ENCODE measurements at regions not wholly inside any gene's neighbourhood (a gene's known extent, or its start where the extent isn't known, plus 50 kb on each side); places are given as distances from the start of the nearest gene placed in this dataset.

DNA sequence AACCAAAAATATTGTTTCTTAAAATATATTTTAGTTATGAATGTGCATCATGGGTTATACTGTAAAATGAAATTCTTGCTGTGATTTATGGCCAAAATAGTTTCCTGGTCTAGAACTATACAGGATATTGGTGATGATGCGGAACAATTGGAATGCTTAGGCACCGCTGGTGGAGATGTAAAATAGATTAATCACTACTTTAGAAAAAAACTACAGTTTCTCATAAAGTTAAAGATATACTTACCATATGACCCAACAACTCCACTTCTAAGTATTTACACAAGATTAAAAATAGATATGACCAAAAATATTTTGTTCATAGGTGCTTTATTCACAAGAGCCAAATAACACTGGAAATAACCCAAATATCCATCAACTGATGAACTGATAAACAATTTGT, 126.7 kb downstream of the TUSC7 start:
- Mint-ChIP-seq H3K9me3 (peaks cover 2 to 8% of the 10 kb centered on the region in 2 donors), H3K27ac (no peak overlapping the region), H3K36me3 (no peaks in the 10 kb centered on the region)
- no peak for DNase-seq (ENCODE audit: low spot score in 2 of 2)
- no peak for ATAC-seq

DNA sequence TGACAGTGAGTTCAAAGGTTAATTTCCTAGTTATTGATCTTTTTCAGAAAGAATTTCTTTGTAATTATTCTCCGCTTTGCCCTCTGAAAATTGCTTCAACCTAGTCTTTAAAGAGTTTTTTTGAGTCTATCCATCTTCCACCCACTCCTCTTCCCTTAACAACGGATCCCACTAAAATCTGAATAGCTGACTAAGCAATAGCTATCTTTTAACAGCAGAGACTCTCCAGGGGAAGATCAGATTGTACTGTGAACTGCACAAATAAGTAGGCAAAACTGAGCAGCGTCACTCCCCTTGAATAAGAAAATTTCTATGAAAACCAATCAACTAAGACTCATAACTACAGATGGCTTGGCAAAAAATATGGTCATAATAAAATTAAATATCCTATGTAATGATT, 127.9 kb downstream of the TUSC7 start:
- Mint-ChIP-seq H3K9me3 (peaks cover 5 to 11% of the 10 kb centered on the region in 2 donors), H3K36me3 (no peaks in the 10 kb centered on the region), H3K27ac (no peak overlapping the region)
- no peak for DNase-seq (ENCODE audit: low spot score in 2 of 2)
- no peak for ATAC-seq

DNA sequence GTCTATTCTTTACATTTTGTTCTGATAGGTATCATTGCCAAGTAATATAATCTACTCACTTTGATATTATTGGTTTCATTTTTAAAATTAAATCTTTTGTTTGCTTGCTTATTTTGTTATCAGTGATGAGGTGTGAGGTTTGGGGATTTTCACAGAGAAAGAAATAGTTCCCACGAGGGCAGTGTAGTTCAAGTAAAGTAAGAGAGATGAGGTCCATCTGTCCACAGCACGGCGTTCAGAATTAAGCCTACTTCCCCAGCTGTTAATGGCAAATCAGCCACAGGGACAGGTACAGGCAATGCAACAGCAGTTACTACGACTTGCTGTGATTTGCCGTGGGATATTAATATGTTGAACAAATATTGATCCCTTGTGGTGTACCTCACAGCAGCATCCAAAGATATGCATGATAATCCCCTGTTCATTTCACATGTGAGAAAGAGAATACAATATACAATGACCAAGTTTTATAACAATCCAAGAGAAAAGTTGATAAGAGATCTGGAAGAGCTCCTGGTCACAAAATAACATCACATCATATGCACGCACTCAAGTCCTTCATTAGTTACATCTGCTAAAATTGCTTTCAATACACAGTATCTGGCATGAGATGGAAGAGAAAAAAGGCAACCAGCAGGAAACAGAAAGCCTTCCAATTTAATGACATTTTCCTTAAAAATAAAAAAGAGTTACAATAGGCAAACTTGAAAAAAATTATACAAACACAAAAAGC, 131.6 kb downstream of the TUSC7 start:
- Mint-ChIP-seq H3K9me3 (peaks cover 11 to 13% of the 10 kb centered on the region in 2 donors), H3K27ac (no peak overlapping the region), H3K36me3 (no peaks in the 10 kb centered on the region)
- ATAC-seq (no peak), DNase-seq (ENCODE audit: low spot score in 2 of 2) (no peak)

DNA sequence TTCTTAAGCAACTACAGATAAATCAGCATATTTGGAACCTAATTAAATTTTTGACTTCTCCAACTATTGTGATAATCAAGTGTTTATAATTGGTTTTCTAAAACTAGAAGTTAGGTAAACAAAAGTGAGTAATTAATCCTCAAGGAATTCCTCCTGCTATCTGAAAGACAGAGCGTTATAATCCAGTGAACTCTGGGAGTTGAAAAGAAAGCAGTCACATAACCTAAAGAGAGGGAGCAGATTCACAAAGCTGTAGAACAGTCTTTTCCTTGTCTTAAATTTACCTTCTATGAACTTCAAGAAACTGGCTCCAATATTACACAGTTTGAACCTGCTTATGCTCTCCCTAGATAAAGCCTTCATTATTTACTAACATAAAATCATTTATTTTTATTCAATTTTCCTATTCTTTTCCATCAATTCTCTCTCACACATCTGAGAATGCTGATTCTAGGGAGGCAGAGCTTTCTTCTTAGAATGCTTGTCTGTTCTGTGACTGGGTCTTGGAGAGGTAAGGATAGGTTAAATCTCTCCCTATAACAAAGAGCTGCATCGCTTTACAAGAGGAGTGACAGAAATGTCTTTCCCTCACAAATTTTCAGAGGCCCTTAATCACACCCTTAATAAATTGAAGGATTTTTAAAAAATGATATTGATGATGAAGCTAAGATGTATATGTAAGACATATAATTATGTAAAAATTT, 132.8 kb downstream of the TUSC7 start:
- Mint-ChIP-seq H3K27ac (no peak overlapping the region), H3K9me3 (peaks cover 13 to 14% of the 10 kb centered on the region in 2 donors), H3K36me3 (no peaks in the 10 kb centered on the region)
- ATAC-seq (no peak), DNase-seq (ENCODE audit: low spot score in 2 of 2) (no peak)

DNA sequence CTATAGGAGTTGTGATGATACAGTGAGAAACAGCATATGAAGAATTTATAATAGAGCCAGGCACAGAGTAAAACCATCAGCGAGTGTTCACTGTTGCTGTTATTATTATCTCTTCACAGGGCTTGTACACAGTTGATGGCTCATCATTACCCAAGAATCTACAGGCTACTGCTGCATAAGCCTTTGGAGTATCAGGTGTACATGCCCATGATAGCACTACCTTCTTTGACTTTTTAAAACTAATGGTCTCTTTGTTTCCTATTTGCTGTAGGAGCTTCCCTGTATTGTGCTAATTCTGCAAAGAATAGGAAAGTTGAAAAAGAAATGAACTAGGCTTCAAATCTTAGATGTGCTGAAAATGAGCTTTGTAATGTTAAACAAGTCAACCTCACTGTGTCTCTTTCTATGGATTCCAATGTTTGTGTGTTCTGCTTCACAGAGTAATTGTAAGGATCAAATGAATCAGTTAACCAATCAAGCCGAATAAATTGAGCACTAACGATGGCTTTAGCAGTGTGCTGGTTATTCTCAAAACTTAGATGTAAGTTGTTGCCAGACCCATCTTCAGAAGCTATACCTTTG, 138.8 kb downstream of the TUSC7 start:
- DNase-seq (ENCODE audit: low spot score in 2 of 2) (no peak), ATAC-seq (no peak)
- Mint-ChIP-seq H3K36me3 (no peaks in the 10 kb centered on the region), H3K9me3 (peaks cover 12 to 19% of the 10 kb centered on the region in 2 donors), H3K27ac (no peak overlapping the region)

DNA sequence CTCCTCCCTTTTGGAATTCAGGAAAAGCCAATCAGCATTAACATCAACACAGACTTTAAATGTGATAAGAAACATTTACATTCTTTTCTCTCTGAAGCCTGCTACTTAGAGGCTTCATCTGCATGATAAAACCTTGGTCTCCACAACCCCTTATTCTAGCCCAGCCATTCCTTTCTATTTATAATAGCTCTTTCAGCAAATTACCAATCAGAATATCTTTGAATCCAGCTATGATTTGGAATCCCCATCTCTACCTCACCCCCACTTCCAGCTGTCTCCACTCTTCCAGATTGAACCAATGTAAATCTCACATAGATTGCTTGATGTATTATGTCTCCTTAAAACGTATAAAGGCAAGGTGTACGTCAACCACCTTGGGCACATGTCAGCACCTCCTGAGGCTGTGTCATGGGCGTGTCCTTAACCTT, 139.7 kb downstream of the TUSC7 start:
- no peaks in the 10 kb centered on the region for H3K36me3 Mint-ChIP-seq
- peaks cover 12 to 19% of the 10 kb centered on the region in 2 donors for H3K9me3 Mint-ChIP-seq
- no peak for DNase-seq (ENCODE audit: low spot score in 2 of 2)
- no peak overlapping the region for H3K27ac Mint-ChIP-seq
- ATAC-seq: no peak

DNA sequence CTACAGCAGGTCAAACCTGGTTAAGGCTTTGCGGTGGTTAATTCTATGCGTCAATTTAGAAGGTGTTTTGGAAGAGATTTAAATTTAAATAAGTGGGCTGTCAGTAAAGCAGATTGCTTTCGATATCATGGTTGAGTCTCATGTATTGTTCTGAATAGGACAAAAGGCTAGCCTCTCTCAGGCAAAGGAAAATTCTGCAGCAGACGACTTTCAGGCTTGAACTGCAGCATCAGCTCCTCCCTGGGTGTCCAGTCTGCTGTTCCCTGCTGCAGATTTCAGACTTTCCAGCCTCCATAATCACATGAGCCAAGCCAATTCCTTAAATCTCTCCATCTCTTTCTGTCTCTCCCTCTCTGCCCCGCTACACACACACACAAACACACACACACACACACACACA, 143.2 kb downstream of the TUSC7 start:
- peaks cover 7 to 10% of the 10 kb centered on the region in 2 donors for H3K9me3 Mint-ChIP-seq
- no peak overlapping the region for H3K27ac Mint-ChIP-seq
- ATAC-seq: no peak
- no peak for DNase-seq (ENCODE audit: low spot score in 2 of 2)
- no peaks in the 10 kb centered on the region for H3K36me3 Mint-ChIP-seq

DNA sequence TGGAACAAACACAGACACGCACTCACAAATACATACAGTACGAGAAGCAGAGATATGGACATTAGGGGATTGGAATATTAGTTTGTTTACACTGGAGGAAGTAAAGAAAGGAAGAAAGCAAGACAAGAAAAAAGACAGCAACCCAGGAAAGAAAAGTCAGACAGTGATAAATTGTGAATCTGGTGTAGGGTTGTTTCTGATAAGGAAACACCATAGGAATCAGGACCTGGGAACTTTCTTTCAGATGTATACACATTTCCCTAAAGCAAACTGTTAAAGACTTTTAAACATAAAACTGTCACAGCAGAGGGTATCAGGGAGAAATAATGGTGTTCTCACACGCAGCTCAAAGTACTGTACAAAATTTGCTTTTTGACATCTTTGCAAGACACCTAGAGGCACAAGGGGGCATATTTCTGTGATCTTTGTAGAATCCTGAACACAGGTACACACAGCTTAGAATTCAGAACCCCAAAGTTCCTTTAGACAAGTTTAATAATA, 153.7 kb downstream of the TUSC7 start:
- no peaks in the 10 kb centered on the region for H3K36me3 Mint-ChIP-seq
- H3K27ac Mint-ChIP-seq: no peak overlapping the region
- ATAC-seq (no peak), DNase-seq (ENCODE audit: low spot score in 2 of 2) (no peak)
- no peaks in the 10 kb centered on the region for H3K9me3 Mint-ChIP-seq

DNA sequence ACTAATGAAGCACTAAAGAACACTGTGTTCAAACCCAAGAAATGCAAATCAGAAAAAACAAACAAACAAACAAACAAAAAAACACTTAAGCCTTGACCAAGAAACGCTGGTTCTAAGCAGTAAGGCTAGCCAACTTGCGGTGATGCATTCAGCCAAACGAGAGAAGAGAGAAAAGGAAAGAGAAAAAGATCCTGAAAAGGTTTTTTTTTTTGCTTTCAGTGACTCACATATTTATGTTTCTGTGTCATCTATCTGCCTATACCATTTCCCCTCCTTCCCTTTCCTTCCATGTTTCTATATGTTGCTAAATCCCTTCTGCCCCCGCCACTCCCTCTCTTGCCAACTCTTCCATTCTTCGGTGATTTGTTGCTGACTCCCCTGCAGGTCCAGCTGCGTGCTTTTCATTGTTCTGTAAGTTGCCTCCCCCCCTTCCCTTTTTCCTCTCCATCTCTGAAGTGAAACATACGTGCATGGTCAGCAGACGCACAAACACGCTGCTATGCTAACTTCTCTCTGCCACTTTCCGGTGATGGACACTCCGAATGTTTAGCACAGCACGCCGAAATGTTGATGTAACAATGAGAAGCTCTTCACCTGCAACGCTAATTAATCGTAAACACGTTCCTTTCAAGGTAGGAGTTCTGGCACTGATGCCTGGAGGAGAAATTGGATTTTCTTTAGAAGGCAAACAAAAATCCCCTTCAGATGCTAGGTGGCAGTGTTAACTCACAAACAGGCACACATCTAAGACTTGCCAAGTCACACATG, 154.4 kb downstream of the TUSC7 start:
- DNase-seq (ENCODE audit: low spot score in 2 of 2) (no peak), ATAC-seq (no peak)
- H3K36me3 Mint-ChIP-seq: no peaks in the 10 kb centered on the region
- H3K27ac Mint-ChIP-seq: no peak overlapping the region
- H3K9me3 Mint-ChIP-seq: peaks cover 0 to 2% of the 10 kb centered on the region in 2 donors

DNA sequence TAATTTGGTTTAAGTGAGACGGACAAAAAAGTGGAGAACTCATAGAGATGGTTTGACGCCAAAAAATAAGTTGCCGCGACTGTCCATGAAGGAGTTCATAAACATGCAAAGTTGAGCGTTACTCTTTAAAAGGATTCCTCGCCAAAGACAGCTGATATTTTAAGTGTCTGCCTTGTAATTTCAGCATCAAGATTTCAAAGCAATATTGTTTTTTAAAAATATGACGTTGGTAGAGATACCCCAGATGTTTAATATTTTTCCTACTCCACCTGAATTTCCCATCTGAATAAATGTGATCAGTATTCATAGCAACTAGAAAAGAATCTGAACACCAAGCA, 155.0 kb downstream of the TUSC7 start:
- DNase-seq (ENCODE audit: low spot score in 2 of 2): no peak
- Mint-ChIP-seq H3K27ac (no peak overlapping the region), H3K36me3 (no peaks in the 10 kb centered on the region), H3K9me3 (peaks cover 0 to 4% of the 10 kb centered on the region in 2 donors)
- ATAC-seq: no peak

DNA sequence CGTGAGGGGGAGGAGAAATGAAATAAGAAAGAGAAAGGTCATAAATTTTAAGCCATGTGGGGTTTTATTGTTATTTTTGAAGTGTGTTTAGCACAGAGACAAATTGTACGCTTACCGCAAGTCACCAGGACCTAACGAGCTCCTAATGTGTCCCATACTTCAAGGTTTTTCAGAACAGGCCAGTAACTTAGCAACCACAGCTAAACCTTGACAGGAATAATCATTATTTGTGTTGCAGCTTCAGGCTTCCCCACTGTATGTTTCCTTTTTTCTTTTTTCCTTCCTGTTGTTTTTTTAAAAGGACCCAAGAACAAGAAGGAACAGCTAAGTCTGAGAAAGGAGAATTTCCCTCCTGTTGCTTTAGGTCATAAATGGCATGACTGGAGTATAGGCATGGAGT, 160.8 kb downstream of the TUSC7 start:
- H3K36me3 Mint-ChIP-seq: no peaks in the 10 kb centered on the region
- ATAC-seq: no peak

DNA sequence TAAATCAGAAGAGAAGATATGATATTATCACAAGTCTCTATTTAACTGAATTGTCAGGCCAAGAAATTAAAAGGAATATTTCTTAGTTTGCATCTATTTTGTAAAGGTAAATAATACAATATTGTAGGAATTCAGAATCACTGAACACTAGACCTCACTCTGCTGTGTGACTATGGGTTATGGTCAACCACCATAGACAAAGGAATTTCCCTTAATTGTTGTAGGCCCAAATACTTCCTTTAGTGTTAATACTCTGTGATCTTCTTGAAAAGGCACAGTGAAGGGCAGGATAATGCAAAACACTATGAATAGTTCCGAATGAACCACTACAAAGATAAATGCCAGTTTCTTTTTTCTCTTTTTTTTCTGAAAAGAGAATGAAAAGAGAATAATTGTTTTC, 162.3 kb downstream of the TUSC7 start:
- H3K36me3 Mint-ChIP-seq: no peaks in the 10 kb centered on the region
- peaks cover 8 to 13% of the 10 kb centered on the region in 2 donors for H3K9me3 Mint-ChIP-seq
- no peak overlapping the region for H3K27ac Mint-ChIP-seq
- DNase-seq (ENCODE audit: low spot score in 2 of 2) (no peak), ATAC-seq (no peak)

More for the DNA sequence above, 160.8 kb downstream of the TUSC7 start:
- Mint-ChIP-seq H3K9me3 (peaks cover 8 to 13% of the 10 kb centered on the region in 2 donors), H3K27ac (no peak overlapping the region)
- no peak for DNase-seq (ENCODE audit: low spot score in 2 of 2)

DNA sequence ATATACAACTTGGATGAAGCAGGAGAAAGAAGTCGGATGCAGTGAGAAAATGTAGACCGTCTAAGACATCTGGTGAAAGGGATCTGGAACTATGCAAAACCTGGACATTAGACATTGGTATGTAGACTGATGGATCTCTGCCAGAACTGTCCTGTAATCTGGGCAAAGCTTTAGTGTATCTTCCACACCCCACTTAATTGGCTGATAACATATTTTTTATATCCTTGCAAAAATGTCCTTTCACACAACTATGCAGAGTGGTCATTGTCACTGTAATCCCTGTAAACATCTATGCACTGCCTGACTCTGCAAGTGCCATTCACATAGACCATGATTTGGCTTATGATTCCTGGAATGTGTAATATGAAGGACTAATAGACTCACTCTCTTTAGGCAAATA, 163.1 kb downstream of the TUSC7 start:
- peaks cover 8 to 13% of the 10 kb centered on the region in 2 donors for H3K9me3 Mint-ChIP-seq
- ATAC-seq: no peak
- no peak overlapping the region for H3K27ac Mint-ChIP-seq
- H3K36me3 Mint-ChIP-seq: no peaks in the 10 kb centered on the region
- DNase-seq (ENCODE audit: low spot score in 2 of 2): no peak

DNA sequence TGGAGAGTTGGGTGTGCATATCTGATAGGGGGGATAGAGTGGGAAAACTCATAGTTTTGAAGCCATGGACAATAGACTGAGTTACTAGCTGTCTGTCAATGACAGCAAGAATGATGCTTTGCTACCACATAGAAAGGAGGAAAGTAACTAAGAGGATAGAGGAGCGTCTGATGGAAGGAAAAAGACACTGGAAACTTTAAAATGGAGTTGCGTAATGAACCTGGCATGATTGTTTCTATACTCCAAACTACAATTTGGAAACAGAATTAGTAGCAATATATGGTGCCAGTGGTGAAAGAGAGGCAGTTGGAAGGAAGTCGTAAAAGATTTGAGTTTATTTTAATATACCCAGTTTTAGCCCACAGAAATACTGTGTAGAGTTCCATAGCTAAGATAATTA, 163.6 kb downstream of the TUSC7 start:
- ATAC-seq: no peak
- H3K9me3 Mint-ChIP-seq: peaks cover 10 to 15% of the 10 kb centered on the region in 2 donors

DNA sequence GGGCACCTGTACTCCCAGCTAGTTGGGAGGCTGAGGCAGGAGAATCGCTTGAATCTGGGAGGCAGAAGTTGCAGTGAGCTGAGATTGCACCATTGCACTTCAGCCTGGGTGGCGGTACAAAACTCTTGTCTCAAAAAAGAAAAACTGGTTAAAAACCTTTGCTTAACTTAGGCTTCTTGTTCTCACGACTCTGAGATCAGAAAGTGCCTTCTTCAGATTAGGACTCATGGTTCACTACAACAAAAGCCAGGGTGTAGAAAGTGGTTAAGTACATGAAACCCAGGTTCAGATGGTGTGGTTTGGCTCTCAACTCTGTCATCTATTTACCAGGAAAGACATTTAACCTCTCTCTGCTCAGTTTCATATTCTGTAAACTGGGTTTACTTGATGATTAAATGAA, 168.4 kb downstream of the TUSC7 start:
- H3K27ac Mint-ChIP-seq: no peak overlapping the region
- DNase-seq (ENCODE audit: low spot score in 2 of 2) (no peak), ATAC-seq (no peak)
- H3K9me3 Mint-ChIP-seq: peaks cover 9 to 12% of the 10 kb centered on the region in 2 donors
- peaks cover 0 to 5% of the 10 kb centered on the region in 2 donors for H3K36me3 Mint-ChIP-seq

More for the DNA sequence above, 163.6 kb downstream of the TUSC7 start:
- H3K36me3 Mint-ChIP-seq: peaks cover 0 to under 1% of the 10 kb centered on the region in 2 donors
- DNase-seq (ENCODE audit: low spot score in 2 of 2): no peak
- no peak overlapping the region for H3K27ac Mint-ChIP-seq

DNA sequence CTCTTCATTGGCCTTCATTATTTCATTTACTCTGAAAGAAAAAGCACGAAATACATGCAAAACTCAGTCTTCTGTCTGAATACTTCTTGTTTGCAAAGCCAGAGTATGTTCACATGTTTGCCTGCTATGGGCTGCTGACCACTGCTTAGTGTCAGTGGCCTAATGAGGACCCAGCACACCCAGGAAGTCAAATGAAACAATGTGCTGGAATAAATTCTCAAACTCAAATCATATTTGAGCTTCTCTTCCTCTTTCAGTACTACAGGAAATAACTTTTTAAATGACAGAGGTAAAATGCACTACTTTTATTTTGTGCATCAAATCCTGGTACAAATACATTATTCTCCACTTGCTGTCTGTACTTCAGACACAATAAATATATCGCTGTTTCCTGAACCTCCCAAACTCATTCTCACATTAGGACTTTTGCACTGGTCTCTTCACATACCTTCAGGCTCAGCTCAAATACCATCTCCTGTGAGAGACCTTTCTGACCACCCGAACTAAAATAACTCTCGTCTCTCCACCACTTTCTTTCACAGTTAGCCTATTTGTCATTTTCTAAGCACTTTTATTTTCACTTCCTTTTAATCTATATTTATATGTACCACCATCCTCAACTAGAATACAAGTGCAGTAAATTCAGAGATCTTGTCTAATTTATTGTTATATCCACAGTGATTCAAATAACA, 176.8 kb downstream of the TUSC7 start:
- ATAC-seq (no peak), DNase-seq (ENCODE audit: low spot score in 2 of 2) (no peak)
- peaks cover 4 to 10% of the 10 kb centered on the region in 2 donors for H3K9me3 Mint-ChIP-seq
- no peaks in the 10 kb centered on the region for H3K36me3 Mint-ChIP-seq
- no peak overlapping the region for H3K27ac Mint-ChIP-seq

Measured in activated naive CD4-positive, alpha-beta T cell treated with anti-CD3 and anti-CD28 coated beads, Interleukin-2, amount 50 U/mL, for 72 hours (primary cell).